Spleen (tissue), 11 donors: ENCODE measurements at regions not wholly inside any gene's neighbourhood (a gene's known extent, or its start where the extent isn't known, plus 50 kb on each side); places are given as distances from the start of the nearest gene placed in this dataset.
"Not testable (repeated sequence)": the region's sequence is repeated elsewhere in the genome, so short reads cannot be mapped to it uniquely, and the experiment has no call there.

Experiments
- DNase-seq: peaks from one replicate; pipeline ENCODE4 v3.0.0-alpha.2; 2020
- H3K27ac ChIP-seq, 8 donors: fragments of 200-600 bp; sonication (generic) in 7 of 8; 1 replicate in 4 of 8; 2 replicates in 4 of 8; pipeline versions ENCODE4 v1.5.0 to v1.8.0; 2016 to 2021; ENCODE audit warnings: inconsistent platforms in 4 of 8, mild to moderate bottlenecking in 4 of 8, moderate library complexity in 1 of 8
- H3K27me3 ChIP-seq, 7 donors: fragments of 200-600 bp; sonication (generic) in 6 of 7; replicated peaks in 1 of 7; 1 replicate in 4 of 7; 2 replicates in 3 of 7; pipeline versions ENCODE4 v1.5.0 to v1.8.0; 2016 to 2021; ENCODE audit warnings: inconsistent platforms in 3 of 7, mild to moderate bottlenecking in 1 of 7
- H3K36me3 ChIP-seq, 6 donors: fragments of 200-600 bp; sonication (generic) in 5 of 6; 1 replicate in 4 of 6; 2 replicates in 2 of 6; pipeline versions ENCODE4 v1.5.0 to v1.8.0; 2016 to 2021; ENCODE audit warnings: inconsistent platforms in 2 of 6
- H3K4me1 ChIP-seq, 6 donors: fragments of 200-600 bp; sonication (generic) in 5 of 6; 1 replicate in 3 of 6; 2 replicates in 3 of 6; pipeline versions ENCODE4 v1.5.0 to v1.8.0; 2016 to 2021; ENCODE audit warnings: inconsistent platforms in 3 of 6
- H3K4me3 ChIP-seq, 8 donors: fragments of 200-600 bp; sonication (generic) in 7 of 8; 1 replicate in 4 of 8; 2 replicates in 4 of 8; pipeline versions ENCODE4 v1.5.0 to v1.8.0; 2016 to 2021; ENCODE audit warnings: inconsistent platforms in 4 of 8, mild to moderate bottlenecking in 4 of 8, moderate library complexity in 2 of 8
- H3K9me3 ChIP-seq, 8 donors: fragments of 200-600 bp; sonication (generic) in 7 of 8; 1 replicate in 4 of 8; 2 replicates in 4 of 8; pipeline versions ENCODE4 v1.5.0 to v1.8.0; 2016 to 2021; ENCODE audit warnings: inconsistent platforms in 4 of 8
- WGBS, 5 donors: extraction: QIAGEN DNeasy Blood & Tissue Kit in 3 of 5; methylation state at CpG; one replicate each; pipeline versions ENCODE4 v1.1.5 to v1.1.7; 2013 to 2018; 5-methylcytosine and 5-hydroxymethylcytosine counted together
- intact Hi-C: fragments of 100-400 bp; cut with DNase I; formaldehyde crosslinking; loops from one replicate; pipeline ENCODE4 v1.15.0; 2023; ENCODE audit warnings: low total_unique reads
- donor health status: healthy with polysubstance abuse.
- donor health status: DM: no; HTN: no; CAD: no; lungs with moderate emphysema.
- donor health status: DM: no; HTN: no; CAD: no.
- donor health status: Bipolar disorder and iron deficiency.
- donor health status: healthy.
- donor health status: DM: no; HTN: no; CAD: no.
- donor health status: DM: yes; HTN: yes; CAD: no.

DNA sequence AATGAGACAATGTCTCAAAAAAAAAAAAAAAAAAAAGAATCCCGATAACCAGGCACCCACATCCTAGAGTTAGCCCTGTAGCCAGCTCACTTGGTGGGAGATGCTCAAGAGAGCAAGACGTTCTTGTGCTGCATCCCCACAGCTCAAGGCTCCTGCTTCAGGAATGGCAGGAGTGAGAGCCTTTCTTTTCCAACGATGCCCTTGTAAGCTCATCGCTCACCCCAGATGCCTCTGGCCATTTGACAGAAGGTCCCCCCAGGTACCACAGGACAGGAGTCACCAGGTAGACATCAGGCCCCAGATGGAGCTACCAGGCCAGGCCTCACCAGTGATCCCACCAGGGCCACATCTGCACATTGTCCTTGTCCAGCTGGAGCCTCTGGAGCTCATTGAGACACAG lies 385.5 kb upstream of the TPTE start:
- H3K27ac ChIP-seq, H3K27me3 ChIP-seq, DNase-seq, H3K36me3 ChIP-seq, H3K4me1 ChIP-seq, H3K9me3 ChIP-seq, H3K4me3 ChIP-seq, intact Hi-C loops: not testable (repeated sequence)
- WGBS, 5 donors, result 76 to 89% (median 82%) methylated on average over 3 to 4 of the region's 4 CpGs

GRCh38 chr21:10154178-10154577 lies 367.2 kb upstream of the TPTE start:
- H3K27ac ChIP-seq, H3K4me1 ChIP-seq, intact Hi-C loops, H3K4me3 ChIP-seq, H3K27me3 ChIP-seq, H3K36me3 ChIP-seq, H3K9me3 ChIP-seq, DNase-seq: not testable (repeated sequence)
- WGBS, 5 donors, result 49 to 93% (median 70%) methylated on average over 2 to 3 of the region's 3 CpGs
